ENCODE measurements at regions not wholly inside any gene's neighbourhood (a gene's known extent, or its start where the extent isn't known, plus 50 kb on each side); places are given as distances from the start of the nearest gene placed in this dataset.

GRCh38 chr6:2514965-2515543, 235.7 kb downstream of the MYLK4 start:
- Histone ChIP-seq H3K4me3 (no peak overlapping the region), H3K27me3 (no peaks in the 10 kb centered on the region), H3K9me3 (peaks cover 0 to 3% (median 3%) of the 10 kb centered on the region in 3 donors), H3K4me1 (no peaks in the 10 kb centered on the region), H3K27ac (no peak overlapping the region), H3K36me3 (no peaks in the 10 kb centered on the region)
- intact Hi-C loops (cut with DNase I; ENCODE audit: low total_unique reads), result no loop called here
- DNase-seq, result no peak
- no peak for TF ChIP-seq CTCF (IDR thresholded peaks at IDR 0.05)

GRCh38 chr6:2512802-2513201, 237.9 kb downstream of the MYLK4 start:
- Histone ChIP-seq H3K4me3 (no peak overlapping the region), H3K4me1 (no peaks in the 10 kb centered on the region), H3K36me3 (no peaks in the 10 kb centered on the region), H3K9me3 (no peaks in the 10 kb centered on the region), H3K27me3 (no peaks in the 10 kb centered on the region), H3K27ac (no peak overlapping the region)
- intact Hi-C loops (cut with DNase I; ENCODE audit: low total_unique reads), result no loop called here
- DNase-seq, result no peak
- no peak for TF ChIP-seq CTCF (IDR thresholded peaks at IDR 0.05)

GRCh38 chr6:2510316-2510715, 240.4 kb downstream of the MYLK4 start:
- Histone ChIP-seq H3K4me1 (no peaks in the 10 kb centered on the region), H3K9me3 (no peaks in the 10 kb centered on the region), H3K36me3 (no peaks in the 10 kb centered on the region), H3K27me3 (no peaks in the 10 kb centered on the region), H3K27ac (no peak overlapping the region), H3K4me3 (no peak overlapping the region)
- intact Hi-C loops (cut with DNase I; ENCODE audit: low total_unique reads), result no loop called here
- no peak for DNase-seq
- TF ChIP-seq CTCF (IDR thresholded peaks at IDR 0.05), result no peak

GRCh38 chr6:2509711-2510110, 241.0 kb downstream of the MYLK4 start:
- no peak for TF ChIP-seq CTCF (IDR thresholded peaks at IDR 0.05)
- Histone ChIP-seq H3K36me3 (no peaks in the 10 kb centered on the region), H3K9me3 (no peaks in the 10 kb centered on the region), H3K27me3 (no peaks in the 10 kb centered on the region), H3K4me1 (no peaks in the 10 kb centered on the region), H3K27ac (no peak overlapping the region), H3K4me3 (no peak overlapping the region)
- no peak for DNase-seq
- intact Hi-C loops (cut with DNase I; ENCODE audit: low total_unique reads), result no loop called here

GRCh38 chr6:2508071-2508470, 242.7 kb downstream of the MYLK4 start:
- DNase-seq, result no peak
- intact Hi-C loops (cut with DNase I; ENCODE audit: low total_unique reads), result no loop called here
- Histone ChIP-seq H3K4me3 (no peak overlapping the region), H3K9me3 (no peaks in the 10 kb centered on the region), H3K27ac (no peak overlapping the region), H3K4me1 (peaks cover 0 to under 1% (median 0%) of the 10 kb centered on the region in 4 donors), H3K36me3 (no peaks in the 10 kb centered on the region), H3K27me3 (no peaks in the 10 kb centered on the region)
- no peak for TF ChIP-seq CTCF (IDR thresholded peaks at IDR 0.05)

- no peaks in the 10 kb centered on the region for H3K9me3 ChIP-seq
- intact Hi-C loops (cut with DNase I; ENCODE audit: low total_unique reads), result no loop called here
- H3K4me1 ChIP-seq, result peaks cover 0 to 6% (median 4%) of the 10 kb centered on the region in 4 donors
- H3K27me3 ChIP-seq, result no peaks in the 10 kb centered on the region
- H3K36me3 ChIP-seq, result no peaks in the 10 kb centered on the region
- no peak for DNase-seq
- no peak overlapping the region for H3K27ac ChIP-seq
- TF ChIP-seq CTCF (IDR thresholded peaks at IDR 0.05), result no peak
- H3K4me3 ChIP-seq, result no peak overlapping the region
Measured at GRCh38 chr6:2507521-2508037, 243.1 kb downstream of the MYLK4 start.
